Posterior cingulate gyrus (tissue), 11 donors: ENCODE measurements at regions not wholly inside any gene's neighbourhood (a gene's known extent, or its start where the extent isn't known, plus 50 kb on each side); places are given as distances from the start of the nearest gene placed in this dataset.

Experiments
- DNase-seq, 10 donors: peaks; one replicate each; pipeline versions ENCODE4 v3.0.0 to v3.0.0-alpha.2; 2020 to 2021; ENCODE audit warnings: mixed read lengths in 3 of 10
- intact Hi-C: fragments of 100-400 bp; cut with DNase I; formaldehyde crosslinking; loops from one replicate; pipeline ENCODE4 v1.15.1; 2023

DNA sequence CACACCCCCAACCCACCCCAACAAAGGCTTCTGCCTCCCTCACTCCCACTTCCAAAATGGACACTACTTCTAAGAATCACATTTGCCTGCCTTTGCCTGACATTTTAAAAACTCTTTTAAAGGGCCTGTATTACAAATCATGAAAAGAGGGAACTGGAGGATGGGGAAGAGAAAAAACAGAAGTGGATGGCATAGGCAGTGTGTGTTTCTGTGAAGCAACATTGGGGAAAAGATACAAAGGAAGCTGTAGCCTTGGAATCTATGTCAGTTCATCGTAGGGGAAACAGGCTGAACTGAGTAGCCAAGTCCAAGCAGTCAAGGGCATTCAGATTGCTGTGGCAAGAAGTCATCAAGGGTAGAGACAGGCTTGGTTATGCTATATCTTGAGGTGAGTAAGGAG is 273.9 kb downstream of the BTG1 start:
- intact Hi-C loops: no loop called here
- peak in 1 of 10 donors; percentile 10 for DNase-seq

DNA sequence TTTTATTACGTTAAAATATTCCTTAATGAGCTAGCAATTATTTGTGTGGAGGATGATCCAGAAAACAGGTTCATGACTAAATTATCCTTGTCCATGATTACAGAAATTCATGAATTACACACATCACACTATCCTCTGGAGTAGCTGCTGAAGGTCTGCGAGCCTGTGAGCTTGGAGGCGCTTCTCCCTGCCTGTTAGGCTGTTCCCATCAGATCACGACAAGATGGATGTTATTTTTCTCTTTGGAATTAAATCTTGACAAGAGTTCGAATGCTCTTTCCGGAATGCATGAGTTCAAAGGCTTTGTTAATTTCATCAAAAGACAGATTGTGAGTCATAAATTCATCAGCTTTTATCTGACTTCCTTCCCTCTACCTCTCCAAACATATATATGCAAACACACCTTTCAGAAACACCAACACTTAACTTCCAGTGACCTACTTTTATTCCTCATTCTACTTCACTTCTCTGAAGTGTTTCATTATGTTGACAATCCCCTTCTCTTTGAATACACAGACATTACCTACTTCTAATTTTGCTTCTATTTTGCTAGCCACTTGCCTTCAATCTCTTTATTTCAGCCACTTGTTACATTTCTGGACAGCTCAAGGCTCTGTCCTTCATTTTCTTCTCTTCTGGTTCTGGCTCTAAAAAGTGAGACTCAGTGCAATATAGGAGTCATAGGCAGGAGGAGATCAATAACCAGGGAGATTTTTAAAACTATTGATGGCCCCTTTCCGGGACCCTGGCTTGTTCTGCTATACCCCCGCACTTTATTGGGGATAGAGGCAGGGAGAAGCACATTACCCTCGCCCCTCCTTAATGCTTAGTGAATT is 274.6 kb downstream of the BTG1 start:
- DNase-seq: peak in 1 of 10 donors; percentile 16
- intact Hi-C loops: no loop called here

DNA sequence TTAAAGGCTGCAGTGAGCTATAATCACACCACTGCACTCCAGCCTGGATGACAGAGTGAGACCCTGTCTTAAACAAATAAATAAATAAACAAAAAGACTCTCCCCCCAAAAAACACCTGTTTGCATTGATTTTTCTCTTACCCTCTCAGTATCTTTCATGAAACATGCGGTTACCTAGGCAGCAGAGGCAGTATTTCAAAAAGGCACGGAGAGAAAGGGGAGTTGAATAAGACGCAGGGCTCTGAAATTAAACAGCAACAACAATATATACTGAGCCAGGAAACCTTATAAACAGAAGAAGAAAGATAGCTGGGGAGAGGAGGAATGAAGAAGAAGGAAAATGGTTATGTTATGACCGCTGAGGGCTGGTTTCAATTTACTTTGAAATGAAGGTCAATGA is 277.6 kb downstream of the BTG1 start:
- intact Hi-C loops: no loop called here

DNA sequence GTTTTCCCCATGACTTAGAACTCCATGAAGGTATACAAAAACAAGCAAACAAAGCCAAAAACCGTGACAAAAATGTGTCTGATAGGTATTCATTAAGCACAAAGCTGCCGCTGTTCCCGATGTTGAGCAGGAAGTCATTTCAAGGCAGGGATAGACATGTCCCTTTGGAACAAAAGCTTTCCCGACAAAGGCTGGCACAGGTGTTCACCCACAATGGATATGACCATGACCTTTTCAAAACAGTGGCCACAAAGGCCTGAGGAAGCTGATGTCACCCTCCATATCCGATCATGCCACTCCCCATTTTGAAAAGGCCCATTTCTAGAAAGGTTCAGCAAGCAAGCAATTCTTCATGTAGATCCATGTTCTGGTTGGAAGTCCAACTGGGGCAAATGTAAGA is 279.1 kb downstream of the BTG1 start:
- no peak for DNase-seq
- intact Hi-C loops: no loop called here

More for the DNA sequence above, 277.6 kb downstream of the BTG1 start:
- no peak for DNase-seq

DNA sequence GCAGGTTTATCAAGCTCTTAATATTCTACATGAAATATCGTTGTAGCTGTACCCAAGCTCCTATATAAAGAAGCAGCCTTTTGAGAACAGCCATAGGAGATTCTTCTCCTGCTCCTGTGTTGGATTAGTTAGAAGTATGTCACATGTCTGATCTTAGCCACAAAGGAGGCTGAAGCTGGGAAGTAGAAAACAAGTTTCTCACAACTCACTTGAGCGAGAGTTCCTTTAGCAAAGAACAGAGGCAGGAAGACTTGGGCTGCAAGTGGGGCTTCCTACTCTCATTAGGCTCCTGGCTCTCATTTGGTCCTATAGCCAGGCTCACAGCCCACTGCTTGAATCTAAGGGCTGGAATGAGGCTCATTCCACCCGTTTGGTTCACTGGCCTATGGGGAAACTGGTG is 281.9 kb downstream of the BTG1 start:
- DNase-seq: no peak
- intact Hi-C loops: no loop called here

DNA sequence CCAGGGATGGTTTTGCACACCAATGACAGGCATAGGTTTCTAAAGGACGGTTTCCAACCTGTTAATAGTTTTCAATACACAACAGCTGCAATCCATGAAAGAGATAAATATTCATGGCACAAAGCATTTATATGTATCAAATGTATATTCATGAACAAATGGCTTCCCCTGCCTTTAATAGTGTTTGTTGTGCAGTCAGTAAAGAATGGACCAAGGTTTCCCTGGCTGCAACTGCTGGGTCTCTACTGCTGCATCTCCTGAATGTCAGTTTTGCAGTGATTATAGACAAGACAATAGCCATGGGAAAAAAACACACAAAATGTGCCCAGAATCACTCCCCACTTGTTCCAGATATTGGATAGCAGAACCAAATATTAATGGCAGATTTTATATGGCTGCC is 284.1 kb downstream of the BTG1 start:
- intact Hi-C loops: no loop called here
- no peak for DNase-seq

DNA sequence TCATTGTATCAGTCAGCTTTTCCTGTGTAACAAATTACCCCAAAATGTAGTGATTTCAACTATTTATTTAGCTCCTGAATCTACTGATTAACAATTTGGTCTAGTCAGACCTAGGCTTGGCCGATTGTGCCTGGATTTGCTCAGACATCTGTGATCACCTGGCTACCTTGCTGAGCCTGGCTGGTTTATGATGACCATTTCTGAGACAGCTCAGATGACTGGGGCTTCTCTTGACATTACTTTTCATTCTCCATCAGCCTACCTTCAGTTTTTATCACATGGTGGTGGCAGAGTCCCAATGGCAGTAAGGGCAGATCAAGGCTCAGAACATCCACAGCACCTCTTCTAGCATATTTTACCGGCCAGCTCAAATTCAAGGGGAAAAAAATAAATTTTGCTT is 286.3 kb downstream of the BTG1 start:
- no peak for DNase-seq
- intact Hi-C loops: no loop called here

DNA sequence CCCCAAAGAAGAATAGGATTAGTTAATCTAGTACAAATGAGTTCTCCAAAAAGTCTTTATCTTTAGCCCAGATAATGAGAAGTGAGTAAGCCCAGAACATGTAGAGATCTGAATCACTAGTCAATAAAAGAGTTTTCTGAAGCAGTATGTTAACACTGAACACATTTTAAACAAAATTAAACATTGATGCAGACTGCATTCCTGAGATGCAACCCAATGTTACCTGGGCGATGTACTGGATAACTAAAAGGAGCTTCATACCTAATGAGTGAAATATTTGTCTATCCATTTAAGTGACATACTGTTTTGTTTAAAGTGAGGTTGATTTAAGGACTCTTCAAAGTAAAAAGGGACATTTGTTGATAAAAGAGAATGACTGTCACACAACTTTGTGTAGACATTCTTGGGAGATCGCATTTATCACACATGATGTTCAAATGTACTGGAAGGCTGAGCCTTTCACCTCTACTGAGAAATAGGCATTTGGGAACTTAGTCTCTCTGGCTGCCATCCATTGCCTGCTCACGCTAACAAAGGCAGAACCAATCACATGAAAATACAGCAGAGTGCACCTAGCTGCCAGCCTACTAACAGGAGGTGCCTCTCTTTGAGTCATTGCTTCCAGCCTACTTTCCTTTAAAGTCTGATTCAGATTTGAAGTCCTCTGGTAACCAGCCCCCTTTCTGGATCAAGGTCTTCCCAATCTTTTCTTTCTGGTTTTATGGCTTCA is 287.7 kb downstream of the BTG1 start:
- intact Hi-C loops: no loop called here

DNA sequence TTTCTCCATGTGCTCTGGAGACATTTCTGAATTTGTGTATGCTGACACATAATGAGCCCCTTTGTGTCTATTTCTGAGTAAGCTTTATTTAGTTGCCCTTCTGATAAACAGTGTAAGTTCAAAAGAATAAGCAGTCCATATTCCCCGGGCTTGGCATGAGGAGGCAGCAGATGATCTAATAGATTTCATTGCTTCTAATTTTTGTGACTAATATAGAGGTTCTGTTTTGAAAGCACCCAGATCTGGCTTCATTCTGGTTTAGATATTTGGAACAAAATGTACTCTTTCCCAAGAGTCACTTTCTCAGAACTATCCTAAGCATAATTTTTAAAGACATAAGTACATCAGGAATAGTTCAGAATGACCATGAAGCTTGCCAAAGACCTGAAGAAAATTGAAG is 290.9 kb downstream of the BTG1 start:
- intact Hi-C loops: no loop called here
- DNase-seq: no peak

More for the DNA sequence above, 287.7 kb downstream of the BTG1 start:
- no peak for DNase-seq

DNA sequence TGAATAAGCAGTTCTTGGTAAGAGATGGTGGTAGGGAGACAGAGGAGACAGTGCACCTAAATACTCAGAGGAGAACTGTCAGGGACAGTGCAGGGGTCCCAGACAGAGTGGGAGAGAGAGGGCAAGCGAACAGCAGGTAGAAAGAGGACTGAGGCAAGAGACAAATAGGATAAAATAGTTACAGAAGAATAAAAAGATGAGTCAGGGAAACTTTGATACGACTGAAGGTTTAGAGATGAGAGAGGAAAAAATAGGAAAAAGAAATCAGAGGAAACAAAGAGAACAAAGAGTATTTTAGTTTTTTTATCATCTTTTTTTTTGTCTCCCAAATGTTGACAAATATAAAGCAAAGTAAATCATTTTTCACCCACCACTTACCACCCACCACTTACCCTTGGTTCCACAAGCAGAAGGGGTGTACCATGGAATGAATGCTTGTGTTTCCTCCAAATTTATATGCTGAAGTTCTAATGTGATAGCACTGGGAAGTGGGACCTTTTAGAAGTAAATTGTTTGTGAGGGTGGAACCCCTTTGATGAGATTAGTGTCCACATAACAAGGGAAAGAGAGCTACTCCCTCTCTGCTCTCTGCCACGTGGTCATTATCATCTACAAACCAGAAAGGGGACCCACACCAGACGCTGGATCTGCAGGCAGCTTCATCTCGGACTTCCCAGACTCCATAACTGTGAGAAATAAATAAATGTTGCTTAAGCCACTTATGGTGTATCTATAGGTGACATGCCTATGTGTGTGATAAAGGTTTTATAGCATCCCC is 292.1 kb downstream of the BTG1 start:
- no peak for DNase-seq

DNA sequence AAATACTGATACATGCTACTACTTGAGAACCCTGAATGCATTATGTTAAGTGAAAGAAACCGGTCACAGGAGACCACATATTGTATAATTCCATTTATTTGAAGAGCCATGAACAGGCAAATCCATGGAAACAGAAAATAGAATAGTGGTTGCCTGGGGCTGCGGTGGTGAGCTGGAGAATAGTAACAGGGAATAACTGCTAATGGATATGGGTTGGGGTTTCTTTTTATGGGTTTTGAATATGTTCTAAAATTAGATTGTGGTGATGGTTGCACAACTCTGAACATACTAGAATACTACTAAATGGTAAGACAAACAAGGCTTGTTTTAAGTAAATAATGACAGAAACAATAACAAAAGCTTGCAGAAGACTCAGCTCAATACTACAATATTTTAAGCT is 293.0 kb downstream of the BTG1 start:
- no peak for DNase-seq
- intact Hi-C loops: no loop called here

More for the DNA sequence above, 292.1 kb downstream of the BTG1 start:
- intact Hi-C loops: no loop called here

DNA sequence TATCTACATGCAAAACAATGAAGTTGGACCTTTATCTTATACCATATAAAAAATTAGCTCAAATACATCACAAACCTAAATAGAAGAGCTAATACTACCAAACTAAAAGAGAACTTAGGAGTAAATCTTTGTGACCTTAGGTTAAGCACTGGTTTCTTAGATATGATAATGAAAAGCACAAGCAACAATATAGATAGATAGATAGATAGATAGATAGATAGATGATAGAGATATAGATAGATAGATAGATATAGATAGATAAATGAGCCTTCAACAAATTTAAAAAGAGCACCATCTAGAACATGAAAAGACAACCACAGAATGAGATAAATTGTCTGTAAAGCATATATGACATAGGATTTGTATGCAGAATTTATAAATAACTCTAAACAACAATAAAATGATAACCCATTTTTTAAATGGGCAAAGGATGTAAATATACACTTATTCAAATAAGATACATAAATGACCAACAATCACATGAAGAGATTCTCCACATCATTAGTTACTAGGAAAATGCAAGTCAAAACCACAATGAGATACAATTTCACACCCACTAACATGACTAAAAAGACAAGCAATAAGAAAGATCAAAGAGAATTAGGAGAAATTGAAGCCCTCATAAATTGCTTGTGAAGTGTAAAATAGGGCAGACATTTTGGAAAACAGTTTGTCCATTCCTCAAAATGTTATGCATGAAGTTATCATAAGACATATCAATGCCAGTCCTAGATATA is 293.7 kb downstream of the BTG1 start:
- no peak for DNase-seq
- intact Hi-C loops: no loop called here

DNA sequence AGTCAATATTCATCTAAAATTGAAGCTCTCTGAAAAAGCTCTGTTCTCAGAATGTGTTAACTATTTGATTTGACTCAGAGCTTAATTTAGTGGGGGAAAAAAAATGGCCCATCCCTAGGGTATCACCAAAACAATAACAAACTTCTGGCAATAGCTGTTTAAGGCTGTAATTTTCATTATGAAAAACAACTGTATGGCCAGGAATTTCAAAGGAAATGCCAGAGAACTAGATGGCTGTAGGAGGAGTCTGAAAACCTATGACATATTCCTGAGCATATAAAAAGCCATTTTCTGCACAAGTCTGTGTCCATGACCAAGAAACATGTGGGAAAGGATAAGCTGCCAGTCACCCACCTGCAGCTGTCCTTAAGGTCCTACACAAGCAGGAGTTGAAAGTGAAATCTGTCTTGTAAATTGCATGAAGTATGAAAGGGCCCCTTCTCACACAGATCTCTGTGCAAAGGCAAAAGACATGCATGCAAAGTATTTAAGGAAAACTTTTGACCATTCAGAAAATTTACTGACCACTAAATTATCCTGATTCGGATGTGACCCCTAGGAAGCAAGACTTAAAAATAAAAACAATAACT is 299.1 kb downstream of the BTG1 start:
- DNase-seq: no peak
- intact Hi-C loops: no loop called here

DNA sequence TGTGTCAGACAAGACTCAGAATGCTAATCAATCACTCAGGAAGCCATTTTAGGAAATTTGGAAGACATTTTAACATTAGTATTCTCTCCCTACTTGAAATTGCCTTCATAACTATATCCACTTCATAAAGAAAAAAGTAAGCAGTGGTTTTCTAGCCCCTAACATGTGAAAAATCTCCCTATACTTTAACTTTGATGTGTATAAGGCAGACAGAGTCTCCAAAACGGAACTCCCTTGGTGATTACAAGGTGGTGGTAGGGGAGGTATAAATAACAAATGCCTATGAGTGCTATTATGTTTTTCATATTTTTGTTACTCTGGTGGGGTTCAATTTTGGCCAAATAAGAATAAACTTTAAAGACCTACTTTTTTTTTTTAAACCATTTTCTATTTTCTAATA is 300.3 kb downstream of the BTG1 start:
- DNase-seq: no peak
- intact Hi-C loops: no loop called here

DNA sequence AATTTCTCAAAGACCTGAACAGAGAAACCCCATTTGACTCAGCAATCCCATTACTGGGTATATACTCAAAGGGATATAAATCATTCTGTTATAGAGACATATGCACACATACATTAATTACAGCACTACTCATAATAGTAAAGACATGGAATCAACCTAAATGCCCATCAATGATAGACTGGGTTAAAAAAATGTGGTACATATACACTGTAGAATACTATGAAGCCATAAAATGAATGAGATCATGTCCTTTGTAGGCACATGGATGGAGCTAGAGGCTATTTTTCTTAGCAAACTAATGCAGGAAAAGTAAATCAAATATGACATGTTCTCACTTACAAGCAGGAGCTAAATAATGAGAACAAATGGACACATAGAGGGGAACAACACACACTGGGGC is 303.8 kb downstream of the BTG1 start:
- DNase-seq: no peak
- intact Hi-C loops: no loop called here

DNA sequence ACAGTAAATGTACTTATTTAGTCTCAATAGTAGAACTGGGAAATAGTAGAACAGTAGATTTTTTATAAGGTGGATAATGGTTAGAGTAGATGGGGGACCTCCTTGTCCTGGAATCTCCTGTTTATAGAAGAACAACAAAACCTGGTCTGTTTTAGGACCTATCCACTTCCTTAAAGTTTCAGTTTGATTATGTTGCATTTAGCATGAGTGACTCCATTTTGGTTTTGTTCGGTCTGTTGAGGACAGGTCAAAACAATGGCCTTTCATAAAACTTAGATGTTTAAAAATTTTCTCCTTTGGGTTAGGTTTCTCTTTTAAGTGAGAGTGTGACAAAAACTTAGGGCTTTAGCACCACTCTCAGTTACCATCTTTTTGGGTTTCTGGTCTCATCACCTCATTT is 308.9 kb downstream of the BTG1 start:
- DNase-seq: no peak
- intact Hi-C loops: no loop called here

DNA sequence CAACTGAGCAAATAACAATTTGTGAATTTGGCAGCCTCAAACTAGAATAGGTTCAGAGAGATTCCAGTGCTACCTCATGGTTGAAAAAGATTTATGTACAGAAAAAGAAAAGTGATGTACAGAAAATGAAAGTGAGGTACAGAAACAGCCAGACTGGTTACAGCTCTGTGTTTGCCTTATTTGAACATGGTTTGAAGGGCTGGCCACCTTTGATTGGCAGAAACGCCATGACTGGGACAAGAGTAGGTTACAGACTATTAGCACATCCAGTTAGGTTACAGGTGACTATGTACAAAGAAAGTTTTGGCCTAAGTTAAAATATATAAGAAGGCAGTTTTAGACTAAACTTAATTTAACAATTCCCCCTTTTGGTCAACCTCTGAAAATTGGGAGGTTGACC is 309.4 kb downstream of the BTG1 start:
- no peak for DNase-seq
- intact Hi-C loops: no loop called here

DNA sequence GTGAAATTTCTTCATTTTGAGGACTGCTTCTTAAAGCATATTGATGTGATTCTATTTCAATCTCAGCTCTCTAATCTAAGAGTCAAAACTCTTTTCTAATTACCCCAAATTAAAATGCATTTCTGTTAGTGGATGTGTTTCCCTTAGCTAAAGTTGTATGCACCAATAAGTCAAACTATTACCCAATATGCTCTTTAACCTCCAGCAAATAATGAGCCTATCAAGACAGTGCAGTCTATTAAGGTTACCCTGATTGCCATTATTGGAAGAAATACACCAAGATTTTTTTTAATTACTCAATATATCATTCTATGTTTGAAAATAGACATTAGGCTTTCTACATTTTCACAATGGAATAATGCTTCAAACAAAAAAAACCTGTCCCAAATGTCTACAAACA is 310.0 kb downstream of the BTG1 start:
- intact Hi-C loops: no loop called here

DNA sequence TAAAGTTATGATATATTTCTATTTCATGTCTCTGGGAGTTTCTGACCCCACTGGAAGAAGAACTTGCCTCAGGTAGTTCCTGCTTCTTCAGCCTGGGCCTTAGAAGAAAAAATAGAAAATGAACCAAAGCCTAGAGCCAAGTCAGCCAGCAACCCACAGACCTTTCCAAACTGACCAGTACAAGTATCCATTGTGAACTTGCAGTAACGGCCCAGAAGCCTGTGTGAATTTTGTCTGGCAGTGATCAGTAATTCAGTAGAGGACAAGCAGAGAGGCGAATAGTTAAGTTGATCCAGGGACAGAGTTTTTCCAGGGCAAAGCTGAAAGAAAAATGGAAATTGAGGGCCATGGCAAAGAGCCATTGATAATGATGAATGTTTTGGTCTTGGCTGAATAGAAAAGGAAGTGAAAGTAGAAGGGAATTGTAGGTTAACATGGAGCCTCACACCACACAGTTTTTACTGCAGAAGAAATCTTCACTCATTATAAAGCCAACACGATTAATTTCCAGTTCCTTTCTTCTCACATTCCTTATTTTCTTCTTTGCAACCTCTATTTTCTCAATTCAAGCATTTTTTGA is 311.8 kb downstream of the BTG1 start:
- intact Hi-C loops: no loop called here
- no peak for DNase-seq

More for the DNA sequence above, 310.0 kb downstream of the BTG1 start:
- DNase-seq: no peak

DNA sequence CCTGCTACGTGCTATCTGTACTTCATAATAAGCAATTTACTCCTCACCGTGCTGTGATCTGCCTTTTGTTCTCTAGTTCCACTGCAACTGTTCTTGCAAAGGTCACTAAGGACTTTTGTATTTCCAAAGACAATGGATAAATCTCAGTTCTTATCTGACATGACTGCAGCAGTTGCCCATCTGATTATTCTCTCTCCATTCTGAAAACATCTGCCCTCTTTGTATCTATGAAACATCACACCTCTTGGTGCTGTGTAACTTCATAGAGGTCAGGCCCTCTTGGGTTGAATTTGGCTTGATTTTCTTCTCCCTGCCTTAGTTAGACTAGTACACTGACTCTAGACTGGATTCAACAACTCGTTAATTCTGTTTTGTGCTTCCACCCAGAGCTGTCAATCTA is 319.6 kb downstream of the BTG1 start:
- no peak for DNase-seq
- intact Hi-C loops: no loop called here
